Ishikawa (cell line): ENCODE measurements at regions not wholly inside any gene's neighbourhood (a gene's known extent, or its start where the extent isn't known, plus 50 kb on each side); places are given as distances from the start of the nearest gene placed in this dataset.

Experiments
- CEBPB ChIP-seq: IDR thresholded peaks from 2 replicates; pipeline ENCODE4 v1.6.1; 2012
- CREB1 ChIP-seq: IDR thresholded peaks from 2 replicates; pipeline ENCODE4 v1.6.1; 2012; ENCODE audit warnings: low read depth
- EGR1 ChIP-seq: IDR thresholded peaks from 2 replicates; pipeline ENCODE4 v1.6.1; 2012
- EP300 ChIP-seq: IDR thresholded peaks from 2 replicates; pipeline ENCODE4 v1.6.1; 2012; ENCODE audit warnings: borderline replicate concordance
- FOXM1 ChIP-seq: IDR thresholded peaks from 2 replicates; pipeline ENCODE4 v1.6.1; 2012; ENCODE audit warnings: low read depth, borderline replicate concordance
- MAX ChIP-seq: IDR thresholded peaks from 2 replicates; pipeline ENCODE4 v1.6.1; 2012
- NFIC ChIP-seq: IDR thresholded peaks from 2 replicates; pipeline ENCODE4 v1.6.1; 2012
- RAD21 ChIP-seq: IDR thresholded peaks from 2 replicates; pipeline ENCODE4 v1.6.1; 2012; ENCODE audit warnings: low read depth
- REST ChIP-seq: IDR thresholded peaks from 2 replicates; pipeline ENCODE4 v1.6.1; 2012; ENCODE audit warnings: low read depth, mild to moderate bottlenecking
- TAF1 ChIP-seq: IDR thresholded peaks from 2 replicates; pipeline ENCODE4 v1.6.1; 2012; ENCODE audit warnings: low read depth, mild to moderate bottlenecking
- TCF12 ChIP-seq: IDR thresholded peaks from 2 replicates; pipeline ENCODE4 v1.6.1; 2012; ENCODE audit warnings: low read depth
- TEAD4 ChIP-seq: IDR thresholded peaks from 2 replicates; pipeline ENCODE4 v1.6.1; 2012
- USF1 ChIP-seq: IDR thresholded peaks from 2 replicates; pipeline ENCODE4 v1.6.1; 2012
- YY1 ChIP-seq: IDR thresholded peaks from 2 replicates; pipeline ENCODE4 v1.6.1; 2012; ENCODE audit warnings: low read depth
- ZBTB7A ChIP-seq: IDR thresholded peaks from 2 replicates; pipeline ENCODE4 v1.6.1; 2012; ENCODE audit warnings: low read depth

GRCh38 chrX:134737061-134737460 lies 59.9 kb downstream of the PABIR2 start:
- TF ChIP-seq ZBTB7A (no peak), MAX (no peak), RAD21 (no peak), TEAD4 (no peak)

GRCh38 chrX:134736356-134736755 lies 60.6 kb downstream of the PABIR2 start:
- no peak for TF ChIP-seq NFIC

GRCh38 chrX:134735015-134735414 lies 62.0 kb downstream of the PABIR2 start:
- no peak for TF ChIP-seq TEAD4

GRCh38 chrX:134734466-134734952 lies 62.5 kb downstream of the PABIR2 start:
- TF ChIP-seq REST (no peak), ZBTB7A (no peak), MAX (no peak), CREB1 (no peak), EP300 (no peak), TAF1 (no peak), TCF12 (no peak), TEAD4 (no peak), YY1 (no peak), EGR1 (no peak), FOXM1 (no peak), NFIC (no peak), USF1 (no peak), RAD21 (no peak), CEBPB (no peak)

GRCh38 chrX:134733591-134733990 lies 63.4 kb downstream of the PABIR2 start:
- TF ChIP-seq USF1 (no peak), RAD21 (no peak), TAF1 (no peak), EGR1 (no peak)

GRCh38 chrX:134732676-134733075 lies 64.3 kb downstream of the PABIR2 start:
- no peak for TF ChIP-seq REST
- no peak for TF ChIP-seq EGR1

GRCh38 chrX:134732152-134732551 lies 64.9 kb downstream of the PABIR2 start:
- TF ChIP-seq ZBTB7A (no peak), RAD21 (no peak), MAX (no peak), REST (no peak), CREB1 (no peak), YY1 (no peak), NFIC (no peak), USF1 (no peak), EGR1 (no peak), FOXM1 (no peak), TEAD4 (no peak), TCF12 (no peak), TAF1 (no peak), EP300 (no peak), CEBPB (no peak)
